HL-60 (cell line): ENCODE measurements at regions not wholly inside any gene's neighbourhood (a gene's known extent, or its start where the extent isn't known, plus 50 kb on each side); places are given as distances from the start of the nearest gene placed in this dataset.

Experiments
- DNase-seq, 2 experiments: peaks; one replicate each; pipeline ENCODE4 v3.0.0-alpha.2; 2010 to 2020; ENCODE audit warnings: low read depth in 1 of 2, low spot score in 1 of 2
- H3K27ac ChIP-seq: fragments of 250-450 bp; sonication (Bioruptor Pico); replicated peaks from 2 replicates; pipeline ENCODE4 v1.5.1; 2020; ENCODE audit warnings: mild to moderate bottlenecking, moderate library complexity
- H3K27me3 ChIP-seq: fragments of 250-450 bp; sonication (Bioruptor Pico); 2 replicates; pipeline ENCODE4 v1.5.1; 2021; ENCODE audit warnings: mild to moderate bottlenecking, moderate library complexity; ENCODE audit not compliant: insufficient read depth, poor library complexity, severe bottlenecking
- H3K4me3 ChIP-seq: replicated peaks from 2 replicates; pipeline ENCODE4 v1.5.1; 2011; ENCODE audit warnings: mild to moderate bottlenecking, control low read depth, low read length; ENCODE audit not compliant: insufficient read depth
- GABPA ChIP-seq: IDR thresholded peaks from 2 replicates; pipeline ENCODE4 v1.6.1; 2012; ENCODE audit warnings: low read depth
- POLR2AphosphoS5 ChIP-seq: IDR thresholded peaks from 2 replicates; pipeline ENCODE4 v1.6.1; 2012; ENCODE audit warnings: low read depth
- REST ChIP-seq: IDR thresholded peaks from 2 replicates; pipeline ENCODE4 v1.6.1; 2012; ENCODE audit warnings: low read depth; ENCODE audit not compliant: insufficient replicate concordance
- SPI1 ChIP-seq: IDR thresholded peaks from 2 replicates; pipeline ENCODE4 v1.6.1; 2012; ENCODE audit warnings: low read depth, mild to moderate bottlenecking, borderline replicate concordance
- TF ChIP-seq, protein P1 (sequence below): IDR thresholded peaks from one replicate; pipeline ENCODE4 v1.5.1; 2011; ENCODE audit warnings: low read length, control low read depth, inconsistent platforms; ENCODE audit not compliant: insufficient read depth

GRCh38 chr14:62216121-62216520, 453.9 kb downstream of the SNAPC1 start:
- Histone ChIP-seq H3K27ac (no peak overlapping the region), H3K4me3 (no peak overlapping the region), H3K27me3 (no peaks in the 10 kb centered on the region)
- DNase-seq: no peak
- TF ChIP-seq REST (no peak), POLR2AphosphoS5 (no peak), GABPA (no peak), SPI1 (no peak)
- TF ChIP-seq, protein P1, sequence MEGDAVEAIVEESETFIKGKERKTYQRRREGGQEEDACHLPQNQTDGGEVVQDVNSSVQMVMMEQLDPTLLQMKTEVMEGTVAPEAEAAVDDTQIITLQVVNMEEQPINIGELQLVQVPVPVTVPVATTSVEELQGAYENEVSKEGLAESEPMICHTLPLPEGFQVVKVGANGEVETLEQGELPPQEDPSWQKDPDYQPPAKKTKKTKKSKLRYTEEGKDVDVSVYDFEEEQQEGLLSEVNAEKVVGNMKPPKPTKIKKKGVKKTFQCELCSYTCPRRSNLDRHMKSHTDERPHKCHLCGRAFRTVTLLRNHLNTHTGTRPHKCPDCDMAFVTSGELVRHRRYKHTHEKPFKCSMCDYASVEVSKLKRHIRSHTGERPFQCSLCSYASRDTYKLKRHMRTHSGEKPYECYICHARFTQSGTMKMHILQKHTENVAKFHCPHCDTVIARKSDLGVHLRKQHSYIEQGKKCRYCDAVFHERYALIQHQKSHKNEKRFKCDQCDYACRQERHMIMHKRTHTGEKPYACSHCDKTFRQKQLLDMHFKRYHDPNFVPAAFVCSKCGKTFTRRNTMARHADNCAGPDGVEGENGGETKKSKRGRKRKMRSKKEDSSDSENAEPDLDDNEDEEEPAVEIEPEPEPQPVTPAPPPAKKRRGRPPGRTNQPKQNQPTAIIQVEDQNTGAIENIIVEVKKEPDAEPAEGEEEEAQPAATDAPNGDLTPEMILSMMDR: no peak

GRCh38 chr14:62234849-62235248, 472.6 kb downstream of the SNAPC1 start:
- no peaks in the 10 kb centered on the region for H3K27me3 ChIP-seq
- H3K4me3 ChIP-seq: no peak overlapping the region
- TF ChIP-seq REST: no peak
- TF ChIP-seq SPI1: no peak
- no peak for TF ChIP-seq GABPA
- no peak for TF ChIP-seq POLR2AphosphoS5
- TF ChIP-seq, protein P1: no peak
- no peak overlapping the region for H3K27ac ChIP-seq
- DNase-seq: no peak

GRCh38 chr14:62244221-62244620, 482.0 kb downstream of the SNAPC1 start:
- Histone ChIP-seq H3K4me3 (no peak overlapping the region), H3K27me3 (no peaks in the 10 kb centered on the region), H3K27ac (no peak overlapping the region)
- TF ChIP-seq SPI1 (no peak), GABPA (no peak), POLR2AphosphoS5 (no peak), REST (no peak)
- TF ChIP-seq, protein P1: no peak
- DNase-seq: no peak
